ENCODE measurements at regions not wholly inside any gene's neighbourhood (a gene's known extent, or its start where the extent isn't known, plus 50 kb on each side); places are given as distances from the start of the nearest gene placed in this dataset.

DNA sequence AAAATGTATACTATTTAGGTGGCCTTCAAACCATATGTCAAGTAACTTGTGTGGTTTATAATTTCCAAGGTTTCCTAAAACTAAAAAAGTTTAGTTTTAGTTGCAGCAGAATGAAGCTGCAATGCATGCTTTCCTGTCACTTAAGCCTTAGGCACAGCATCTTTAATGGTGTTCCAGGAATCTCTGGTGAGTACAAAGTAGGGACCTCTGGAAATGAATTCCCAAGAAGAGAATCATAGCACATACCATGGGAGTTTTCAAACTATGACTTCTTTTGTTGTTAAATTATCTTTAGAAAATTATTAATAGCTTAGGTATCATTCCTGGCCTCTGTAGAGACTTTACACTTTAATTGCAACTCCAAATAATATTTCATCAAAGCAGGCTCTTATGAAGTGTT, 1005.9 kb upstream of the PABPC4L start:
- no peak for DNase-seq

DNA sequence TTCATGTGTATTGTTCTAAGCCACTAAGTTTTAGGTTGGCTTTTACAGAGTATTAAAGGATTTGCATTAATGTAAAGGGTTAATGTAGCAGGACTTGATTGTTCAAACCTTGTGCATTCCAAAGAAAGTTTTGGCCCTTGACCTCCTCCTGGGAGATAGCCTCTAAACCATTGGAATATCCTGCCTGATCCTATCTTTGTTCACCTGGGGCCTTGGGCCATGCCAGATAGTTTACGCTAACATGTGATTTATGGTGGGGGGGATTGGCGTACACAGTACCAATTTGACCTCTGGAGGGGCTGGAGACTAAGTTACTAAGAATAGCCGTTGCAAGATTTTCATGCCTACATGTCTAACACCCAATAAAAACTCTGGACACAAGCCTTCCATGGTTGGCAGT, 1002.7 kb upstream of the PABPC4L start:
- DNase-seq, result no peak

DNA sequence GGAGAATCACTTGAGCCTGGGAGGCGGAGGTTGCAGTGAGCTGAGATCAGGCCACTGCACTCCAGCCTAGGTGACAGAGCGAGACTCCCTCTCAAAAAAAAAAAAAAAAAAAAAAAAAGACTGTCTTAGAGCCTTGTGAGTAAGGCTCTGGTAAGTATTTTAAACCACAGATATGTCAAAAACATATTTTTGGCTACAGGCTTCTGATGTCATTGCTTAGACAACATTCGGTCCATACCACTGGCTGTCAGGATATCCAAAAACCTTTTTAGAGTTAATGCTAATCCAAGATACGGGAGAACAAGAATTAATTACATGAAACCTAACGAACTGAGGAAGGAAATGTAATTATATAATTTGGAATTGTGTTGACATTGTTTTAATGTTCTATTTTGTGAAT, 999.5 kb upstream of the PABPC4L start:
- no peak for DNase-seq

DNA sequence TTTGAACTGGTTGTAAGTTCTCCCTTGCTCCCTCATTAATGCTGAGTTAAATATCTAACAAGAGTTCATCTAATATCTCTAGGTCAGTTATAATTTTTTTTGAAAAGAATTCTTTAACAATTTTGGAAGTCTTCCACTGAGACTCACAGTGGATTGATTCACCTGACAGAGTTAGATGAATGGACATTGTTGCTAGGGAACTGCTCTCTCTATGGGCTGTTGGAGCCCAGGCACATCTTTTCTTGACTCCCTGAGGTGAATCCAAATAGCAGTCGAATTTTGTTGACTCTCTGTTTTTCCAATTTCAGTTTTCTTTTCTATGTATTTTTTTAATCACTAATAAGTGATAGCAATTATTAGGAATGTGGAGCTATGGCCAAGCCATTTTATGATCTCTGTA, 996.1 kb upstream of the PABPC4L start:
- DNase-seq, result no peak

DNA sequence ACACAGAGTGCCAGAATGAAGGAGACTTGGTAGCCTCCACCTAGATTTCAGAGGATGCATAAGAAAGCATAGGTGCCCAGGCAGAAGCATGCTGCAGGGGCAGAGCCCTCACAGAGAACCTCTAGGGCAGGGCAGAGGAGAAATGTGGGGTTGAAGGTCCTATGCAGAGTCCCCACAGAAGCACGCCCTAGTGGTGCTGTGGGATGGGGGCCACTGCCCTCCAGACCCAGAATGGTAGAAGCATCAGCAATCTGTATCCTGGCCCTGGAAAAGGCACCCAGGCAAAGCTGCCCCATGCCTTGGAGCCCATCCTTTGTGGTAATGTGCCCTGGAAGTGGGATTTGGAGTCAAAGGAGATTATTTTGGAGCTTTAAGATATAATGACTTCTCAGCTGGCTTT, 992.9 kb upstream of the PABPC4L start:
- DNase-seq, result no peak

DNA sequence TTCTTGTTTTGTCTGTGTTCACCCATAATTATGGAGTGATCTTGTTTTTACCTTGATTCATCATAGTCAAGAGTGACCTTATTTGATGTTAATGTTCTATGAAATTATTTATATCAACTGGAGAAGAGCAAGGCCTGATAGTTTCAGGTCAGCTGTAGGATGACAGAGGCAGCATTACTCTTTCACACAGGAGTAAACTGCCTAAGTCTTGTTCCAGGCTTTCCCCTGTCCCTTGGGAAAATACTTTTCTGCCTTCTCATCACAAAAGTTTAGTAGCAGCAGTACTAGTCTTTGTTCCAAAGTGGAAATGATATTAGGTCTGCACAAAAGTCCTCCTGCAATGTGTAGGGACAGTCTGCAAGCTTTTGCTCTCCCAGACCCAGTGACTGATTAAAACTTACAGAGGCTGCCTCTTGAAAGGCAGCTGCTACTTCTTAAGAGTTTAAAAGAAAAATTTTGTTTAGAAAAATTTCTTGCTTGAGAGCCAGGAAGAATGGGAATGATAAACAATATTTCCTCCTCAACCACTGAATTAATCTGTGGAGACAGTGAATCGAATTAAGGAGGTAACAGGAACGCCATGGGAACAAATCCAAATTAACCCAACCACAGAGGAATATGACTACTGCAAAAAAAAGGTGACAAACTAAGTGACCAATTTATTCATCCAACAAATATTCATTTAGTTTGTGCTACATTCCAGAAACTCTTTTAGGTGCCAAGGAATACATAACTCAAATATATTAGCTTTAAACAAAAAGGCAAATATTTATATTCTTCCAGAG, 991.4 kb upstream of the PABPC4L start:
- DNase-seq, result no peak

DNA sequence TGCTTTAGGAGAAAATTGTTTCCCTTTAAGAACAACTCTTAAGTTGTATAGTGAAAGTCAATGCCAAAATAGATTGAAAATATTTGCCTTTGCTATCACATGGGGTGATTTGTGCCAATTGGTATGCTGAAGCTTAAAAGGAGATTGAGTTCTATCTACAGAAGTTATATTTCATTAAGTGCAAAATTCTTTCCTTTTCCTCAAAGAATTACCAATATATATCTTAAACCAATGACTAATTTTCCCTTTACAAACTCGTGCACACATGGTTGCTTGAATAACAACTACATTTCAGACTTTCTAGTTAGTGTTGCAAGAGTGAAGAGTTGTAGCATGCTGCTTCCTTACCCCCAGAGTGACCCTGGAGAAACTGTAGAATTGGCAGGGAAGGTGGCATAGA, 990.0 kb upstream of the PABPC4L start:
- no peak for DNase-seq

DNA sequence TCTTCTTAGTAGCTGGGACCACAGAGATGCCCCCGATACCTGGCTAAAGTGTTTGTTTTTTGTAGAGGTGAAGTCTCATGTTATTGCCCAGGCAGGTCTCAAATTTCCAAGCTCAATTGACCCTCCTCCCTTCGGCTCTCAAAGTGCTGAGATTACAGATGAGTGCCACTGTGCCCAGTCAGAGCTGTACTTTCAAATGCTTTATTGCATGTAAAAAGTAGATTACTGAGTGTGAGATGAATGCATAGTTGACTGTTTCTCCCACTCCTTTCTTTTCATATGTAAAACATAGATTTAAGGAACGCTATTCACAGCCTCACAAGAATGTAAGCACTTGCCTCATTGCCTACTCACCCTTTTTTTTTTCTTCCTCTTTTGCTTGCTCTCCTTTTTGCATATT, 984.4 kb upstream of the PABPC4L start:
- no peak for DNase-seq

DNA sequence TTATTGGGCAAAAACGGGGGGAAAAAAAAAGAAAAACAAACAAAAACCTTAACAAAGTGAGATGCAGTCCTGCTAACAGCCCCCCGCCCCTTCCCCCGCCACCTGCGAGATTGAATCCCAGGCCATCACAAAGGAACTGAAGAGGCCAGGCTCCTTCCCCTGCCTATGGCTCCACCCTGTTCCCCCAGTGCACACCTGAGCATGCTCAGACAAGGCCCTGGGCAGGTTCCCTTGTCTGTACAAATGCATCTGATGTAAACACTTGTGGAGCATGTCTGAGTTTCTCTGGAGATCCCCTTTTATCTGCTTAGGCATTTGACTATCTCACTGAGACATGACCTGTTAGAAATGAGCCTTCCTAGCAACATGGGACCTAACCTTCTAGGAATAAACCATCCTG, 983.7 kb upstream of the PABPC4L start:
- DNase-seq, result no peak

DNA sequence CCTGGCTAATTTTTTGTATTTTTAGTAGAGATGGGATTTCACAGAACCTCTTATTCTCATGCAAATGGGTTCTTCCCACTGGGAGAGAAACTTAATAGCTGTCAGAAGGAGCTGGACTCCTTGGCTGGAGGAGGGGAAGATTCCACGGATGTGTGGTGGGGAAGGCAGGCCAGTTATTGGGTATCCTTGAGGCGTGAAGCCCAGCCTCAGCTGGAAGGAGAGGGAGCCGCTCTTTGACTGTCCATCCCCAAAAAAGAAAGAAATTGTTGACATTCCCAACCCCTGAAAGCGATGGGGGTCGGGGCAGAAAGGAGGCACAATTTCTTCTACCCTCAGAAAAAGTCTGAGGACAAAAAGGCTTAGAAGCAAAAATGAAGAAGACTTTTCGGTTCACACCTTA, 983.1 kb upstream of the PABPC4L start:
- DNase-seq, result no peak

DNA sequence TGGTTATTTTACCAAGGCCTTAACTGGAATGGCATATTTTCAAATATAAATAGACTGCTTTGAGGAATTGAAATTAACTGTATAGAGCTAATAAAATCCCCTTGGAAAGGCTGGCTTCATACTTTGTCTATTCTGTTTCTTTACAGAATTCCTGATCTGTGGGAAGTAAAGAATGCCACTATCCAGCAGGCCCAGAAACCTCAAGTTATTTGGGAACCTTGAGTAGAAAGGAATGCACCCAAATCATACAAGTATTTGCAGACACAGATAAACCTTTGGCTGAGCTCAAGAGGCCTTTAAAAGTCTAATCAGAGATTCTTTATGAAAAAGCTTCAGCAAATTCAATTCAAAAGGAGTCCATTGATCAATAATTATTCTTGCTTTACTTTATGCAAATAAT, 975.7 kb upstream of the PABPC4L start:
- peak; percentile 12 for DNase-seq

DNA sequence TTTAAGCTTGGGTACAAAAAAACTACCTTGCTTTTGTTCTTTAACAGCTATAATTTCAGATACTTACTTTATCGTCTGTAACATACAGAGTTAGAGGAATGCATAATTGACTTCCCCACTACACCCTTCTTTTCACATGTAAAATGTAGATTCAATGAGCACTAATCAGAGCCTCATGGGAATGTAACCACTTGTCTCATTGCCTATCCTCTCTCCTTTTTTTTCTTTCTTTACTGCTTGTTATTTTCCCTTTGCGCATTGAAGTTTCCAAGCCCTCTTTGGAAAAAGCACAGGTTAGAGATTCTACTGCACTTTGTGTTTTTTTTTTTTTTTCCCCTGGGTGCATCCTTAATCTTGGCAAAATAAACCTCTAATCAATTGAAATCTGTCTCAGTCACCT, 965.1 kb upstream of the PABPC4L start:
- no peak for DNase-seq

DNA sequence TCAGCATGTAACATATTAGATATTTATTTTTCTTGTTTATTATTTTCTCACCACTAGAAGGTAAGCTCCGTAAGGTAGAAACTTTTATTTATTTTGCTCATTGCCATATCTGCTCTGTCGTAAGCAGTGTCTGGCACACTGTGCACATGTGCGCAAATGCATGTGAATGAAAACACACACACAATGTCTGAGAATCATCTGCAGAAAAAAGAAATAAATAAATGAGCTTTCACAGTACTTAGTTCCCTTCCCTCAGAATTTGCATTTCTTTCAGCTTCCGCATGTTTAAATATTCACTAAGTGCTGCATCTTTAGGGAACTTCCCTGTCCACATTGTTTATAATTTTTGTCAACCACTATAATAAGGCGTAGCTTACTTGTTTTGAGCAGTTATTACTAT, 963.0 kb upstream of the PABPC4L start:
- DNase-seq, result no peak

DNA sequence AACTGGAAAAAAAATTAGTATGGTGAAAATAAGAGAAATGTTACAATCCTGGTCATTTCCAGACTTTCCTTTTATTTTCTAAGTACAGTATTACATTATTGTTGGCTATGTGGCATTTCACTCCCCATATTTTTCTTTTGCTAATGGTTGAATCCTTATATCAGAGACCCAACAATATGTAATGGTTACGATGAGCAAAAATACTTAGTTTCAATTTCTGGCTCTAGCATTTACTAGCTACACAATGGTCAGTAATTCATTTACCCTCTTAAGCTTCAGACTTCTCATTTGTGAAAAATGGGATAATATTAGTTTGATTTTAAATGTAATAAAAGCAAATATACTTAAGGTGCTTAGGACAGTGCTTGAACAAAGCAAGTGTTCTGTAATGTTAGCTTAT, 942.9 kb upstream of the PABPC4L start:
- DNase-seq, result no peak

DNA sequence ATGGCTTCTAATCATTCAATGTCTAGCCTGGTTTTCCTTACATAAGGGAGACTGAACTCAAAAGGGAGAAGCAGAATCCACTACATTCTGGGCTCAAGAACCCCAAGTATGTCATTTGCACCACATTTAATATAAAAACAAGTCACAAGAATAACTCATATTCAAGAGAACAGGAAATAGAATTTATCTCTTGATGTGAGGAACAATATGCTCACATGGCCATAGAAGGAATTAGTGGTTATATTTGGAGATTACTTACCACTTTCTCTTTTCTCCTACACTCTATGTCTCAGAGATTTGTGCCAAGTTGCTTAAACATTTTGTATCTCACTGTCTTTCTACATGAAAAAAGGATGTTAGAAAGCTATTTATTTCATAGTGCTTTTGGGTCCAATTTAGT, 922.6 kb upstream of the PABPC4L start:
- DNase-seq, result no peak

DNA sequence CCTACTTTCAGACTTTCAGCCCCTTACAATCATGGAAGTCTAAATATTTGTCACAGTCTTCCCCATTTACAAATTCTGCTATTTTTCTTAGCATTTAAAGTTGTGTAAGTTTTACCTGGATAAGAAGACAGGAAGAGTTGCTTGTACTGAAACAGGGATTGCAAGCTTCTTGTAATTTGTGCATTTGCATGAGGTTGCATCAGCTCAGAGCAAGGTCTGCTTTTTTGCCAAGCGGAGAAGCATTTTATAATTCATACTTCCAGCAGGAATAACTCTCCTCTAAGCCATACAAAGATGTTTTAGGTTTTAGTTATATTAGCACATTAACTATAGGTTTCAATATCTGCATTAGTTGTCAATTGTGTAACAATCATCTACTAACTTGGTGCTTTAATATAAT, 922.0 kb upstream of the PABPC4L start:
- no peak for DNase-seq

DNA sequence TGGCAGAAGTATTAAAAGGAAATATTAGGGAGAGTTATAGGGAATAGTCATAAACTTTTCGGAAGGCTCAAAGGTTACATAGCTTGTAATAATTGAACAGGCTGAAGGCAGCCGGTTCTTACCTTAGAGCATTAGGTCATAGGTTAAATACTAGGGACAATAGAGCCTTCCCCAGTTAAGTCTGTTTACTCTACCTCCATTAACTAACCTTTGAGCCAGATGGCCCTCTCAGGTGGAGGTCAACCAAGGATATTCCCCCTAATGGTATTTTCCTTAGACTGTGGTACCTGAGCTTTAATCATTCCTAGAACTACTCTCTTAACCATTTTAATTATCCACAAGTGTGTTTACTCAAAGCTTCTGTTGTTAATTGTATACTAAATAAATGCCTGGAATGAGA, 920.9 kb upstream of the PABPC4L start:
- DNase-seq, result no peak

DNA sequence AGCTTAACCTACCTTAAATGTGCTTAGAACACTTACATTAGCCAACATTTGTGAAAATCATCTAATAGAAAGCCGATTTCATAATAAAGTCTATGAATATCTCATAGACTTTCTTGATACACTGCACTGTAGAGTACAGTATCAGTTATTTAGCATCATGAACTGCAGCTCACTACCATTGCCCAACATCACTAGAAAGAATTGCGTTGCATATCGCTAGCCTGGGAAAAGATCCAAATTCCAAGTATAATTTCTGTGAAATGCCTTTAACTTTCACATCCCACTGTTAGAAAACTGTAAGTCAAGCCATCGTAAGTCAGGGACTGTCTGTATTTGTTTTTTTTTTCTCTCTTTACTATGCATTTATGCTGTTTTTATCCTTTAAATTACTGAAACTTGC, 918.6 kb upstream of the PABPC4L start:
- DNase-seq, result peak; percentile 51

DNA sequence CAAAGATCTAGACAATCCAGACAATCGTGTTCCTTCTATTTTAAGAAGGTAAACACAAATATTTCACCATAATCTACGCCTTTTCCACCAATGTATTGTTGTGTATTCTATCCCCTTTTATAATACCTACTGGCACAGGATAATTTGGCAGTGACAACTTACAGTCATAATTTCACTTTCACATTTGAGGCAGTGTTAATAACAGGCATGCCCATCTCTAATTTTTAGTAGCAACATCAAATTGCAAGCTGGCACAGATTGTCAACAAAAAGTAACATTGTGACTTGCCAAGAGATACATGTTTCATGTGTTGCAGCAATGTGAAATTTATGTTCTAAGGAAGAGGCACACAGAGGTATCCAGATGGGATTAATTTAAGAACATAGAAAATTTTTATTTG, 912.5 kb upstream of the PABPC4L start:
- DNase-seq, result no peak

DNA sequence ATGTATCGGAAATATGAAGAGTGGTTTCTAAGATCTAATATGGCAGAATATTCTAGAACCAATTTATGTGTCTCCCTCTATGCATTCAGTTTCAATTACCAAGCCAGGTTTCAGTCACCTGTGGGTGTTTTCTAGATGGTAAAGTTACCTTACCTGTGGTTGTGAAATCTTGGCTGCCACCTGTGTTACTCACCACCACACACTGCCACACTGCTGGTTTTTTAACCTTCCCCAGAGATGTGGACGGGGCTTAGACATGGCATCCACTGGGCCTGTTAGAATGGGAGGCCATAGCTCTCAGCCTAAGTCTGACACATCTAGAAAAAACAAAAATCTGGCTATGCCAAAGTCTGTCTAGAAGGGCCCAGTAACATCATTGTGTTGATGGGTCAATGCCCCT, 896.5 kb upstream of the PABPC4L start:
- no peak for DNase-seq

DNA sequence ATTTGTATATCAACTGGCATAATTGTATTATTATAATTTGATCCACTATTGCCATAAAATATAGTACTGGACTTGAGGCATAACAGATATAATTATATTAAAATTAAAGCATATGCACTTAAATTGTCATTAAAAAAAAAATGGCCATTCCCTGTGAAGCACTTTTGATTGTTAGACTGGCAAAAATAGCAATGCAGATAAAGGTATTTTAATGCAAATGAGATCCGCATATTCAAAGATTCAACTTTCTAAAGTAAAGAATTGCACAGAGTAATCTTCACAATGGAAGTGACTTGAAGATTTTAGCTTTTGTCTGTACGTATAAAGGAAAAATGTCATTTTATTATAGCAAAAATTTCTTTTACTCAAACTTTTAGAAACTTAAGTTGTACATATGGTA, 871.8 kb upstream of the PABPC4L start:
- DNase-seq, result no peak

DNA sequence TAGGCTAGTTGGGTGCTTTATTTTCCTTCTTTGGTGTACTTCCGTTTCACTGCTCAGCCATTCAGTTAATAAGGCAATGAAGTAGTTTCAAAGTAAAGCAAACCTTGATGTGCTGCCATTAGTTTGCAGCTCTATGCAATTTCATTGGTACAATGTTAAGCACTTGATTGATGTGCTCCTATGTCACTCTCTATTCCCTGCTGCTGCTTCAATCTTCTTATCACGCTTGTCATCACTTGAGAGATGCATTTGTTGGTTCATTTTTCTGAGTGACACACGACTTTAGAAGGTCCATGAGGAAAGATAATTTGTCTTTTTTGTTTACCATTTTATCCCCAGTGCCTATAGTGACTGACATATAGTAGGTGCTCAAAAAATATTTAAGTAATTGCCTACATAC, 871.0 kb upstream of the PABPC4L start:
- no peak for DNase-seq

DNA sequence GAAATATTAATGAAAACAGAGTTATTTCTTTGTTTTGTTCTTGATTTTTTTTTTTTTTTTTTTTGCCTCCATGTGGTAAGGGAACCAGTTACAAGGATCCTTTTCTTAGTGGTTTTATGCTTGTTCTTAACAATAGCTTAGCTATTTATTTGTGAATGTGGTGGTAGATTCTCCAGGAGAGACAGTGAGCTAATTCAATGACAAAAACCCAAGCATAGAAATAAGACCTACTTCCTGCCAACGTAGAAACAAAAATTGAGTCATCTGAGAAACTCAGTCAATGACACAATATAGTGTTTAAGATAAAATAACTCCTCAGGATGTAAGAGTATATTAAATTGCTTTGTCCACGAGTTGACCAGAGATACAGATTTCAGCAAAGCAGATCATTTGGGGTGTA, 863.8 kb upstream of the PABPC4L start:
- peak; percentile 2 for DNase-seq

DNA sequence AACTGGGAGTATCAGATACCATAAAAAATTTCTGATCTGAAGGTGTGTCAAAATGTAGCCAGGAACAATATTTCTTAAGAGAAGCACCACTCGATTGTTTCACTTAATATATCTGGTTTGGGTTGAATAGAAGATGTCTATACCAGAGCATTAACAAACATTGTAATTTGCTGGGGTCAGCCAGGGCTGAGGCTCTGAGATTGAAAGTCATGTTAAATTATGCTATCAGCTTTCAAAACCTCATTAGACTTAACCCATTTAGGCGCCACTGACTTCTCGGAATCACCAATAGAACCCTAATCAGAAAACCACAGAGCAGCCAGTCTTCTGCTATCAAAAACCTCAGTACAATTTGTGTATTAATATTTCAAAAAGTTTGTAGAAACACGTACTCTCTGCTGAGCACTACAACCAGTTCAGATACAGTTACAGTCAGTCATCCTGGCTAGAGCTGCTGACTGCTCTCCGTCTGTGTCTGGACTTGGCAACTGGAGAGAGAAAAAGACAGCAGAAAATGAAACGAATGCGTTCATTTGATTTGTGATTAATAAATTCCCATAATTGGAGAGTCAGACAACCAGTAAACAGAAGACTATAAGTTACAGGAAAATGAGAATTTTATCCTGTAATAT, 848.6 kb upstream of the PABPC4L start:
- no peak for DNase-seq

DNA sequence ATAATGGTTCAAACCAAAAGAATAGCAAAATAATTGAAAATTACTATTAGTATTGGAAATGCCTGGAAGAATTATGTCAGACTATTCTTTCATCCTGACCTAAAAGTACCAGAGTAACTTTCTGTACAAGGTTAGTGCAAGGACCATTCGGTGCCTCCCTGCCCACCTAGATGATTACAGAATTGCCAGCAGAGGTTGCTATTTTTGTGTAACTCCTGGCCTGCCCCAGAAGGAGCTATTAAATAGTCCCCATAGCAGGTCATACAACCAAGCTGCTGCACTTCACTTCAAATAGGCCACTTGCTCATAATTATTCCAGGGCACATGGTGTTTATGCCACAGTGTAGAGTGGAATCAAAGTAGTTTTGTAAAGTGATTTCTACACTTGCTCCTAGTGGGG, 831.1 kb upstream of the PABPC4L start:
- DNase-seq, result no peak

Data from NCI-H226 (cell line).